GM12891 (cell line): ENCODE measurements at regions not wholly inside any gene's neighbourhood (a gene's known extent, or its start where the extent isn't known, plus 50 kb on each side); places are given as distances from the start of the nearest gene placed in this dataset.

ENCODE experiments used
- PAX5 ChIP-seq: IDR thresholded peaks from 2 replicates; pipeline ENCODE4 v1.6.1; 2011; ENCODE audit warnings: low read length, moderate library complexity, mild to moderate bottlenecking; ENCODE audit not compliant: insufficient read depth, severe bottlenecking
- POLR2A ChIP-seq: IDR thresholded peaks from 2 replicates; pipeline ENCODE4 v1.6.1; 2011; ENCODE audit warnings: low read depth, low read length, control low read depth
- POLR2AphosphoS5 ChIP-seq: IDR thresholded peaks from 2 replicates; pipeline ENCODE4 v1.6.1; 2011; ENCODE audit warnings: low read depth, low read length, control low read depth
- SPI1 ChIP-seq: IDR thresholded peaks from 2 replicates; pipeline ENCODE4 v1.6.1; 2011; ENCODE audit warnings: low read depth, low read length, control low read depth
- TAF1 ChIP-seq: IDR thresholded peaks from 2 replicates; pipeline ENCODE4 v1.6.1; 2011; ENCODE audit warnings: low read depth, low read length, control low read depth

DNA sequence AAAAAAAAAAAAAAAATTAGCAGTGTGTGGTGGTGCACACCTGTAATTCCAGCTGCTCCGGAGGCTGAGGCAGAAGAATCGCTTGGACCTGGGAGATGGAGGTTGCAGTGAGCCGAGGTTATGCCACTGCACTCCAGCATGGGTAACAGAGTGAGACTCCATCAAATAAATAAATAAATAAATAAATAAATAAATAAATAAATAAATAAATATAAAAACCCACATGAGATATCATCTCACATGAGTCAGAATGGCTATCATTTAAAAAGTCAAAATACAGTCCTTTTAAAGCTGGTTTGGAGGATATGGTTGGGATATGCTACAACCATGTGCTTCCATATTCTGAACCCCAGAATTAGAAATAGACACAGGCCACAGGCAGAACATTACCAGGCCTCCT lies 114.3 kb downstream of the WSCD1 start:
- TF ChIP-seq SPI1: no peak
- TF ChIP-seq POLR2AphosphoS5: no peak
- TF ChIP-seq TAF1: no peak
- no peak for TF ChIP-seq POLR2A
- no peak for TF ChIP-seq PAX5
